Mesothelial cell of epicardium (in vitro differentiated cells): ENCODE measurements at regions not wholly inside any gene's neighbourhood (a gene's known extent, or its start where the extent isn't known, plus 50 kb on each side); places are given as distances from the start of the nearest gene placed in this dataset.

Experiments
- DNase-seq, 2 experiments: peaks; one replicate each; pipeline ENCODE4 v3.0.0; 2021; ENCODE audit warnings: low spot score in 2 of 2; ENCODE audit not compliant: unreplicated experiment in 2 of 2
- H3K27ac Mint-ChIP-seq: 2 replicates; pipeline ENCODE4 v1.8.0; 2021; ENCODE audit warnings: mixed read lengths
- H3K27me3 Mint-ChIP-seq: 2 replicates; pipeline ENCODE4 v1.8.0; 2021; ENCODE audit warnings: low read depth, mixed read lengths
- H3K36me3 Mint-ChIP-seq: 2 replicates; pipeline ENCODE4 v1.8.0; 2021; ENCODE audit warnings: mixed read lengths
- H3K4me1 Mint-ChIP-seq: 2 replicates; pipeline ENCODE4 v1.8.0; 2021; ENCODE audit warnings: mixed read lengths
- H3K4me3 Mint-ChIP-seq: 2 replicates; pipeline ENCODE4 v1.8.0; 2021; ENCODE audit warnings: mild to moderate bottlenecking, moderate library complexity, mixed read lengths
- H3K9me3 Mint-ChIP-seq: 2 replicates; pipeline ENCODE4 v1.8.0; 2021; ENCODE audit warnings: mixed read lengths
- TF ChIP-seq, protein P1 (sequence below): fragments of 200-600 bp; sonication (generic); IDR thresholded peaks from one replicate; pipeline ENCODE4 v1.5.0; 2021; ENCODE audit warnings: antibody characterized with exemption; ENCODE audit not compliant: unreplicated experiment

GRCh38 chr11:71201936-71202597 is 50.3 kb downstream of the SHANK2 start:
- no peaks in the 10 kb centered on the region for H3K9me3 Mint-ChIP-seq
- TF ChIP-seq, protein P1, sequence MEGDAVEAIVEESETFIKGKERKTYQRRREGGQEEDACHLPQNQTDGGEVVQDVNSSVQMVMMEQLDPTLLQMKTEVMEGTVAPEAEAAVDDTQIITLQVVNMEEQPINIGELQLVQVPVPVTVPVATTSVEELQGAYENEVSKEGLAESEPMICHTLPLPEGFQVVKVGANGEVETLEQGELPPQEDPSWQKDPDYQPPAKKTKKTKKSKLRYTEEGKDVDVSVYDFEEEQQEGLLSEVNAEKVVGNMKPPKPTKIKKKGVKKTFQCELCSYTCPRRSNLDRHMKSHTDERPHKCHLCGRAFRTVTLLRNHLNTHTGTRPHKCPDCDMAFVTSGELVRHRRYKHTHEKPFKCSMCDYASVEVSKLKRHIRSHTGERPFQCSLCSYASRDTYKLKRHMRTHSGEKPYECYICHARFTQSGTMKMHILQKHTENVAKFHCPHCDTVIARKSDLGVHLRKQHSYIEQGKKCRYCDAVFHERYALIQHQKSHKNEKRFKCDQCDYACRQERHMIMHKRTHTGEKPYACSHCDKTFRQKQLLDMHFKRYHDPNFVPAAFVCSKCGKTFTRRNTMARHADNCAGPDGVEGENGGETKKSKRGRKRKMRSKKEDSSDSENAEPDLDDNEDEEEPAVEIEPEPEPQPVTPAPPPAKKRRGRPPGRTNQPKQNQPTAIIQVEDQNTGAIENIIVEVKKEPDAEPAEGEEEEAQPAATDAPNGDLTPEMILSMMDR: no peak

GRCh38 chr11:71201231-71201630 is 51.1 kb downstream of the SHANK2 start:
- no peaks in the 10 kb centered on the region for H3K27me3 Mint-ChIP-seq
- peaks cover 8% of the 10 kb centered on the region for H3K4me1 Mint-ChIP-seq
- H3K4me3 Mint-ChIP-seq: no peak overlapping the region
- H3K9me3 Mint-ChIP-seq: no peaks in the 10 kb centered on the region
- TF ChIP-seq, protein P1: no peak
- no peaks in the 10 kb centered on the region for H3K36me3 Mint-ChIP-seq
- no peak overlapping the region for H3K27ac Mint-ChIP-seq
- no peak for DNase-seq

More at GRCh38 chr11:71201936-71202597, 50.3 kb downstream of the SHANK2 start:
- Mint-ChIP-seq H3K36me3 (no peaks in the 10 kb centered on the region), H3K27ac (no peak overlapping the region), H3K27me3 (no peaks in the 10 kb centered on the region), H3K4me1 (peaks cover 11% of the 10 kb centered on the region), H3K4me3 (no peak overlapping the region)
- DNase-seq: no peak

DNA sequence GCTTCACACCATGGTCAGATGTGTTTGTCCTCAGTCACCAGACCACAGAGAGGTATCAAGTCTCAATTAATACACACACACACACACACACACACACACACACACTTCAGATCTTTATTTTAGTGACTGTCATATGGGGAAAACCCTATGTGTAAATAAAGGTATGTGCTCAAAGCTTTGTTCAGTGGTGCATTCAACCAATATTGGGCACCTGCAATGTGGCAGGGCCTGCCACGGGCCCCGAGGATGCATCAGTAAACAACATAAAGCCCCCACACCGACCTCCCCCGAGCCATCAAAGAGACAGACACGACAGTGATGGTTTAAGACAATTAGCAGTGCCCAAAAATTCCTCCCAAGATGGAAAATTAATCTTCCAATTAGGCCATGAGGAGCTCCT is 51.6 kb downstream of the SHANK2 start:
- H3K9me3 Mint-ChIP-seq: no peaks in the 10 kb centered on the region
- no peak for DNase-seq

GRCh38 chr11:71200172-71200716 is 52.1 kb downstream of the SHANK2 start:
- DNase-seq: no peak
- Mint-ChIP-seq H3K27me3 (no peaks in the 10 kb centered on the region), H3K4me3 (no peak overlapping the region), H3K27ac (no peak overlapping the region), H3K4me1 (peaks cover 4% of the 10 kb centered on the region), H3K36me3 (no peaks in the 10 kb centered on the region), H3K9me3 (no peaks in the 10 kb centered on the region)
- TF ChIP-seq, protein P1: no peak

More for the DNA sequence above, 51.6 kb downstream of the SHANK2 start:
- Mint-ChIP-seq H3K4me1 (peaks cover 4% of the 10 kb centered on the region), H3K4me3 (no peak overlapping the region), H3K36me3 (no peaks in the 10 kb centered on the region), H3K27ac (no peak overlapping the region), H3K27me3 (no peaks in the 10 kb centered on the region)
- TF ChIP-seq, protein P1: no peak

- Mint-ChIP-seq H3K4me1 (peaks cover 4% of the 10 kb centered on the region), H3K27me3 (no peaks in the 10 kb centered on the region), H3K9me3 (no peaks in the 10 kb centered on the region), H3K36me3 (no peaks in the 10 kb centered on the region), H3K4me3 (no peak overlapping the region), H3K27ac (no peak overlapping the region)
- DNase-seq: no peak
- TF ChIP-seq, protein P1: no peak
Observed at GRCh38 chr11:71199226-71199820, 53.1 kb downstream of the SHANK2 start.
